Myocyte (in vitro differentiated cells): ENCODE measurements at regions not wholly inside any gene's neighbourhood (a gene's known extent, or its start where the extent isn't known, plus 50 kb on each side); places are given as distances from the start of the nearest gene placed in this dataset.
A peak's percentile ranks its signal among the peaks of the same experiment; 100 is the strongest.

Experiments
- DNase-seq: peaks from one replicate; pipeline ENCODE4 v3.0.0-alpha.2; 2012; ENCODE audit warnings: low read depth

DNA sequence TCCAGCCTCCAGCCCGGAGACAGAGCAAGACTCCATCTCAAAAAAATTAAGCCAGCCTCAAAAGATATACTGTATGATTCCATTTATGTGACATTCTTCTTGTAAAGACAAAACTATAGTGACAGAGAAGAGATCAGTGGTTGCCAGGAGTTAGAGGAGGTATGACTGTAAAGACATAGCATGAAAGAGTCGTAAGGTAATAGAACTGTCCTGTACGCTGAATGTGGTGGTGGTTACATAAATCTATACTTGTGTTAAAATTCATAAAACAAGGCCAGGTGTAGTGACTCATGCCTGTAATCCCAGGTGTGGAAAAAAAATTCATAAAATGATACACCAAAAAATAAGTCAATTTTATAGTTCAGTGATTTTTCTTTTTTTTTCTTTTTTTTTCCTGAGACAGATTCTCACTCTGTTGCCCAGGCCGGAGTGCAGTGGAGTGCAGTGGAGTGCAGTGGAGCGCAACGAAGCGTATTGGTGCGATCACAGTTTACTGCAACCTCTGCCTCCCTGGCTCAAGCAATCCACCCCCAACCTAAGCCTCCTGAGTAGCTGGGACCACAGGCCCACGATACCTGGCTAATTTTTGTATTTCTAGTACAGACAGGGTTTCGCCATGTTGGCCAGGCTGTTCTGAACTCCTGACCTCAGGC, 84.9 kb upstream of the CXADR start:
- DNase-seq = no peak

DNA sequence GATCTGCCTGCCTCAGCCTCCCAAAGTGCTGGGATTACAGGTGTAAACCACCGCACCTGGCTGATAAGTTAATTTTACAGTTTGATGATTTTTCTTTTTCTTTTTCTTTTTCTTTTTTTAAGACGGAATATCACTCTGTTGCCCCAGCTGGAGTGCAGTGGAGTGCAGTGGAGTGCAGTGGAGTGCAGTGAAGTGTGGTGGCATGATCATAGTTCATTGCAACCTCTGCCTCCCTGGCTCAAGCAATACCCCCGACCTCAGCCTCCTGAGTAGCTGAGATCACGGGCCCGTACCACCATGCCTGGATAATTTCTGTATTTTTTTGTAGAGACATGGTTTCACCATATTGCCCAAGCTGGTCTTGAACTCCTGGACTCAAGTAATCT, 84.4 kb upstream of the CXADR start:
- no peak for DNase-seq

DNA sequence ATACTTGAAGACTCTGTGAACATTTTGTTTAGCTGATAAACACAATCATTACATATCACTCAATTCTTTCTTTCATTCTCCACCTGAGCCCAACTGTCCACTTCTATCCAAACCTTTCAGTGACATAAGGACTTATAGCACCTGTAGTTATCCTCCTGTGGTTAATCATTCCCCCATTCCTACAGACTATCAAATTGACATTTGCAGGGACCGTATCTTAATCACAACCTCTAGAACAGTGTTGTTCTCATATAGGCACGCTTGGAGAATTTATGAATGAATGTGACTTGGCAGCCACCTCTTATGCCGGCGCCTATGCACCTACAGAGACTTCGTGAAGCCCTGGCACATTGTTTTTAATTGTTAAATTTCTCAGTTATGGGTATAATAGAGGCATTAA, 83.9 kb upstream of the CXADR start:
- DNase-seq = no peak

DNA sequence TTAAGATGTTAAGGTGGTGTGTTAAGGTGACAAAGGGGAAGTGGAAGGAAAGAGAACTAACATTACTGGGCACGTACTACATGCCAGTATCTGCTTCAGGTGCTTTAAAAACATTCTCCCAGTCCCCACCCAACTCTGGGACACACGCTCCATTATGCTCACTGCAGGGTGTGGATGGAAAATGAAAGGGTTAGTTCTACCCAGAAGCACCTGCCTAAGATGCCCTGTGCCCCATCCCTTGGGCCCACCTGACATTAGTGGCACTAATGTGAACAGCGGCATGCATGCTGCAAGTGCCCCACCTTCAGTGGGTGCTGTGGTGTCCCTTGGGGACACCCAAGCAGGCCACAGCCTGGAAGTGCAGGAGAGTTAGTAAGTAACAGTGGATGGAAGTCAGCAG, 82.9 kb upstream of the CXADR start:
- no peak for DNase-seq

DNA sequence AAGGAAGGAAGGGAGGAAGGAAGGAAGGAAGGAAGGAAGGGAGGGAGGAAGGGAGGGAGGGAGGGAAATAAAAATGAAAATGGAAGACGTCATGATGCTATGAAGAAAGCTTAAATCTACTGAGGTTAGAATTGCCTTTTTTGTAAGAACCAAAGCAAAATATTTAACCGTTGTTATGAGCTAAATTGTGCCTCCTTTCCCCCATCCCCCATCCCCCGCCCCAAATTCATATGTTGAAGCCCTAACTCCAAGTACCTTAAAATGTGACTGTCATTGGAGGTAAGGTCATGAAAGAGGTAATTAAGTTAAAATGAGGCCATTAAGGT, 80.1 kb upstream of the CXADR start:
- DNase-seq = no peak

DNA sequence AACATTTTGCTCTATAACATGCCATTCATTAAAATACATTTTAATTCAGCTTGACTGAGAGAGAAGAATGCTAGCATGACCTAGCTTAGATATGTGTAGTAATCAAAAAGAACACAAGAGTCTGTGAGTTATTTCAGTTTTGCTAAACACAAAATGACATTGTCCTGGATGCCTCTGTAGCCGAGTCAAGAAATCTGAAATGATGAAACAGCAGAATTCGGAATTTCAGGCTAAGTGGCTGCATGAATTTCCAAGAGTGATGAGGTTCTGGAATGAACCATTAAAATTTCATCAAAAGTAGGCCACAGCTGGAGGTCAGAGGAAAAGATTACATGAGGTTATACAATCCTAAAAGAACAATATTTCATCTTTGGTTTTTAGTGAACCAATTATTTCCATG, 79.1 kb upstream of the CXADR start:
- no peak for DNase-seq

DNA sequence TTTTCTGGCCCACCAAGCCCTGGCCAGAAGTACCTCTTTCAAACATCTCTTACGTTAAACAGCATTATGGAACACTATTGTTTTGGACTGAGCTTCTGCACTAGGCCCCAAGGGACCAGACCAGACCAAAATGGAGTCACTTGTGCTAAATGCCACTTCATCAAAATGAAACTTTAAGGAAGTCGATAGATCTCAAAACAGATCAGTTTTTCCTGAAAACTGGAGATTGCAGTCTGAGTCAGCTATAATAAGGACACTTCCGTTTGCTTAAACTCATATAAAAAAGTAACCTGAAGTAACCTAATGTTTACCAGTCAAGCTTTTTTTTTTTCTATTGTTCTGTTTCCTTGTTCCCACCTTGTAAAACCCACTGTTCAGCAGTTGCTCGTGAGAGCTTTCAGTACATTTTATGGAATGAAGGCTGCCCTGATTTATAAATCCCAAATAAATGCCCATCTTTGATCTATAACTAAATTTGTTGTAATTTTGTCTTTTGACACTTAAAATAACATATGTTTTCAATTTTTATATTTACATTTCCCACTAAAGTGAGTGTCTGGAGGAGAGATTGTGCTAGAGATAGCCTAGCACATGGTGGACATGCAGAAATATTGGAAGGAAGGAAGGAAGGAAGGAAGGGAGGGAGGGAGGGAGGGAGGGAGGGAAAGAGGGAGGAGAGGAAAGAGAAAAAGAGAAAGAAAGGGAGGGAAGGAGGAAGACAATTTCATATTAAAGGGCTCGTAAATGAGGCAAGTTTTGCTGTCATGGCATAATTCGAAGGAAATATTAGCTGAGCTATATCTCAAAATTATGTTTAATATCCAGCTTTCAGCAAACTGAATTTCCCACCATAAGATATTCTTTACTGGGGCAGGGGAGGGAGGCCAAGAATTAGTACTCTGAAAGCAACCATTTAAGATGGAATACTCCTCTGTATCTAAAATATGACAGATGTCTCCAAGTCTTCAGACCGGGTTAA, 77.0 kb upstream of the CXADR start:
- DNase-seq = no peak

DNA sequence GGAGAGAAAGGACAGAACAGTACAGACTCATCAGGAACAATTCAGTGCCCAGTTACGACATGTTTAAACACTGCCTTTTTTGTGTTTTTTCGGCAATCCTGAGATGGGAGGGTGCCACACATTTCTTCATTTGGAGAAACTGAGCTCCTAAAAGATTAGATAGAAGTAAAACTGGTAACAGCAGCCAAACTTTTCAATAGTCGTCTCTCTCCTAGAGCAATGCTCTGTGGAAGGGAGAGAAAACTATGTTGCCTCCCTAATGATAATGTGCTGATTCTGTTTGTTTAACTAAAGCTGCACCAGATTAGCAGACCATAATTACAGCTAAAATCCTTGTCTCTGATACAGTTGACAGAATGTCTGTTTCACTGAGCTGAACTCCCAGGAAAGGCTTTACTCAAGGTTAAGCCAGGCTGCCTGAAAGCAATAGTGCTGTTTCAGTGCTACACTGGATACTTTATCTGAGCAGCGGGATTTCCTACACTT, 76.2 kb upstream of the CXADR start:
- DNase-seq = no peak

DNA sequence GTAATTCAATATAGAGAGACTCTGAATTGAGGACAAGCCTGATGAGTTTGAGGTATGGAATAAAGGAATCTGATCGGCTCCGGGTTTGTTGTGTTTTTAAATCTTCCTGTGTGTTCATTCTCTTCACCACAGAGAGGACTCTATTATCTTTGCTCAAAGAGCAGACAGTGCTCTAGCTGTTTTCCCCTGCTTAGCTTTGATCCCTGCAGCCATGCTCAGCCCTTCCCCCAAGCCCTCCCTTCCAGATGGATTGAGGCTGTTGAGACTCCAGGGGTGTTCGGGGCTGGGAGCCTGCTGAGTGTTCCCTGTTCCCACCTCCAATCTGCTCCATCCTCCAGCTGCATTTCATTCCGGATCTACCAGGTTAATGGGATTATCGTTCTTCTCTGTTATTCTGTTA, 74.2 kb upstream of the CXADR start:
- DNase-seq = no peak

DNA sequence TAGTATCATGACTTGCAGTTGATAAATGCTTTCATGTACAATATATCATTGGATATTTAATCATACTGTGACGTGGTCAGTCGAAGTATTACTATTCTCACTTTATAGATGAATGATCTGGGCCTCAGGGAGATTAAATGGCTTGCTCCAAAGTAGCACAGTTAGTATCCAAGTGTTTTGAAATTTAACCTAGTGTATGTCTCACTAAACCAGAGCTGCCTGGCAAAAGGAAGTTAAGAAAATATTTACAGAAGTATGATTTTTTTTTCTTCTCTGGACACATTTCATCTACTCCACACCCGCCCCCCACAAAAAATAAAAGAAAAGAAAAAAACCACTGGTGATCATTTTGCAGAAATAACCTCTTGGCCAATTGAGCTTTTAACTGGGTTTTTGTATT, 71.9 kb upstream of the CXADR start:
- DNase-seq = no peak

DNA sequence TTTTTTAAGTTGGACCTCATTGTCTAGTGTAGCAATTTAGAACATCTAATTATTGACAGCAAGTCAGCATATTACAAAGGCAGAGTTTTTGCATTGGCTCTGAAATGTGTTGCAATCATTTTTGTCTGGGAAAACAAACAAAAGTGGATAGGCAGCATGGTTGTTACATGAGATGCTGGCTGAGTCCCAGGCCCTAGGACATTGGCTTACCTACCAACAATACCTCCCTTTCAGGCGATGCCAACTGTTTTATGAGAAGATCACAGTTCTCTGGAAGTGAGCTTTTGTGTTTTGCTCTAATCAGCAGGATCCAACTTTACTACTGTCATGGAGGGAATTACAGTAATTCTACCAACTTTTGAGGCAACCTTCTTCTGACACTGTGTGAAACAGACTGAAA, 71.5 kb upstream of the CXADR start:
- DNase-seq = no peak

DNA sequence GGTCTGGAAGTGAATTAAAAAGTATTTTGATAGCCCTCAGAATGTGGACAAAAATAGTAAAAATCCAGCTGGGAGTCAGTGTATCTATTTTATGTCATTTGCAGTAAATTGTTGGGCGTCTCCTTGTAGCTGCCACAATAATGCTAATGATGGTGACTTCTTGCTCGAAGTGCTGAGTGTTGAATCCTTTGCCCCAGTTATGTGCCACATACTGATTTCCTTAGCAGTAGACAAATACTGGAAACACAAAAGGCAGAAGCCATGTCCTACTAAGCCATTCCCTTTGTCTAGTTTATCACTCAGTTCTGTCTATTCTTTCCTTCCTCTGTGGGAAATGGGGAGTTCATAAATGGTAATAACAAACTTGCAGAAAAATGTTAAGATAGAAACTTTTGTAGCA, 70.7 kb upstream of the CXADR start:
- DNase-seq = no peak

DNA sequence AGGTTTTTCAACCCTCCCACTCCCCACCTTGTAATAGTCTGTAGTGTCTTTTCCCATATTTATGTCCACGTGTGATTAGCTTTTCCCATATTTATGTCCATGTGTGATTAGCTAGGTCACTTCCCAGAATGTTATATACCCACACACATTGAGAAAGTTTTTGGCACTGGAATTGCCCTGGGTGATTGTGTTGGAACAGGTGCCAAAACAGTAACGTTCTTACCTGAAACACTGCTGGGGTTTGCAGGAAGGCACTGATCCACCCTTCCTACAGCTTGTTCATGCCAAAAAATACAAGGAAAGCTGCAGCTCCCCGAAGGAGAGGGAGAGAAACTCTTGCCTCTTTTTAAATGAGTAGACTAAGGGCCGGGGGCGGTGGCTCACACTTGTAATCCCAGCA, 68.0 kb upstream of the CXADR start:
- no peak for DNase-seq

DNA sequence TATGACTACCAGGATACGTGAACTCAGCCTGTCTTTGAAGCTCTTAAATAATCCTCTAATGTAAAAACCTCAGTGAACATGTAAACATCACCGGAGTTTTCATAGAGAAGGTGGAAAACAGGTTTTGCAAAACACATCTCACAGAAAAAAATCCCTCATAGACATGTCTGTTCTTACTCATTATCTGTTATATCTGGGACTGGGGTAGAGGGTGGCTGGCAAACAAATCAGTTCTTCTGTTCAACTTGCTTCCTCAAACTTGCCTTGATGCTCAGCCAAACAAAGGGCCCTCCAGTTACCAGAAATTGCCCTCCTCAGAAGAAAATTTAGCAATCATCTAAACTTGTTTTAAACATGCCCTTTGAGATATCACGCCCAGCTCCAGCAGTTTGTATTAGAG, 66.1 kb upstream of the CXADR start:
- DNase-seq = no peak

DNA sequence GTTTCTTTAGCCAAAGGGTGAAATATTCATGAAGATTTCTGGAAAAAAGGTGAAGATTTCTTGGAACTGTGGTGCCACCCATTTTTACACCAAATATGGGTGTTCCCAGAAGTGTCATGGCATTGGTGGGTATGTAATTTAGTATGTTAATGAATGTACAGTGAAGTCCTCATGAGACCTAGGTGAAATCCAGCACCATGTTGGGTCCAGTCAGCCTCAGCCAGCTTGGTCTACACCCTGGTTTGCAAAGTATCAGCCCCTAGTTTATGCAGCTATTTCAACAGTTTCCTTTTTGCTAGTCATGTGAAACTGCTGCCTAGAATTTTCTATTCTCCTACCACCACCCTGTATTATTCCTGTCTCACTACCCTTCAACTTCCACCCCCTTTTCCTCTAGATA, 63.1 kb upstream of the CXADR start:
- DNase-seq = no peak

DNA sequence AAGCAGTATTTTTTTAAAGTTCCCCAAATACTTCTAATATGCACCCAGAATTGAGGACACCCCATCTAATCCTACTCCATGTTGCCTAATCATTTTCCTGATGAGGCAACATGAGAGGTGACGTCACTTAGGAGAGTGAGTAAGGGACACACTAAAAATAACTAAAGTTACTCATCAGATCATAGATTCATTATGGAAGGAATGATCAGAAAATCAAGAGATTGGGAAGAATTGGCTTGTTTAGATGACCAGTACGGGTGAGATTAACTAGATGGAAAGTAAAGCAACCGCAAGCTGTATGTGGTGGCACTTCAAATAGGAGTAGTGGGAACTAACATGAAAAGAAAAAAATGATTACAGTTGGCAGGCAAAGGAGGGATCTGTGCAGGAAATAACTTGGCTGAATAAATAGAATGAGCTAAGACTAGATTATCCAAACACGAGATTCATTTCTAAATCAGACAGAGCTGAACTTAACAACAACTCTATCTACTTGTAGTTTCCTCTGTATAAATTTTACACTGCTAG, 61.4 kb upstream of the CXADR start:
- DNase-seq = peak; percentile 10

DNA sequence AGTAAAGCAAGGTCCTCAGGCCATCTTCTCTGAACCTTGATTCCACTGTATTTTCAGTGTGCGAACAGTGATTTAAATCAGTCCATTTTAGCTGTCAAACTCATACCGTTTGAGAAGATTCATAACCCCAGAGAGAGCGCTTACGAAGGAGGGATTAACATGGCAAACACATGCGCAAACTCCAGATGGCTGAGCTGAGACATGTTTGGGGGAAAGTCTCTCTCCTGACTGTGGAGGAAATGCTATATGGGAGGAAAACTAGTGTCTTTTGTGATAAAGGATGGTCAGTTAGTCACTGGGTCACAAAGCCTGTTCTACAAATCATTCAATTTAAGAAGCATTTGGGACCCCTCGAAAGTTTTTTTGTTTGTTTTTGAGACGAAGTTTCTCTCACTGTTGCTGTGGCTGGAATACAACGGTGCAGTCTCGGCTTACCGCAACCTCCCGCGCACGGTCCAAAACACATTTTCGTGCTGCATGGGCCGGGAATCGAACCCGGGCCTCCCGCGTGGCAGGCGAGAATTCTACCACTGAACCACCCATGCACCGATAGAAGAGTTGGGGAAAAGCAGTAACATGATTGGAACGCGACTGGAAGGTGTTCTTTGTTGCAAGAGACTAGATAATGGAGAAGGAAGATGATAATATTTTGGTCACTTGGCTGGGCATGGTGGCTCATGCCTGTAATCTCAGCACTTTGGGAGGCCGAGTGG, 58.4 kb upstream of the CXADR start:
- peak; percentile 25 for DNase-seq

DNA sequence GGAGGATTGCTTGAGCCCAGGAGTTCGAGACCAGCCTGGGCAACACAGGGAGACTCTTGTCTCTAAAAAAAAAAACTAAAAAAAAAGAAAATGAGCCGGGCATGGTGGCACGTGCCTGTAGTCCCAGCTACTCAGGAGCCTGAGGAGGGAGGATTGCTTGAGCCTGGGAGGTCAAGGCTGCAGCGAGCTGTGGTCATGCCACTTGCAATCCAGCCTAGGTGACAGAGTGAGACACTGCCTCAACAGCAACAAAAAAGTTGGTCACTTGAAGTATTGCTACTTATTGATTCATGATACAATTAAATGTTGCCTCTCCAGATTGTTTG, 57.9 kb upstream of the CXADR start:
- DNase-seq = no peak

DNA sequence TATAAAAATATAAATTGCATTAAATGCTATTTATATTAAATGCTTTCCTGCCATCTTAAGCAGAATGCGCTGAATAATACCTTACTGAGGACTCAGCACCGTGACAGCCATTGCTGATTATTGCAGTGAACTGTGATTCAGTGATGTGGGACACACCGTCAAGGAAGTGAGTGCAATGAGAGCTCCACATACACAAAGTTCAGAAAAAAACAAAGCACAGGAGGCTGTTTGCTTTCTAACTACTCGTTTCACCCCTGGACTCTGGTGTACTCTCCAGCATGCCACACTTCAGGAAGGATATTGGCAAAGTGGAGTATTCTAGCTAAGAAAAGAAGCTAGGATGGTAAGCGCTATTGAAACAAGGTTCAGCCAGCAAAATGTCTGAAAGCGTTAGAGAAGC, 57.4 kb upstream of the CXADR start:
- DNase-seq = no peak

DNA sequence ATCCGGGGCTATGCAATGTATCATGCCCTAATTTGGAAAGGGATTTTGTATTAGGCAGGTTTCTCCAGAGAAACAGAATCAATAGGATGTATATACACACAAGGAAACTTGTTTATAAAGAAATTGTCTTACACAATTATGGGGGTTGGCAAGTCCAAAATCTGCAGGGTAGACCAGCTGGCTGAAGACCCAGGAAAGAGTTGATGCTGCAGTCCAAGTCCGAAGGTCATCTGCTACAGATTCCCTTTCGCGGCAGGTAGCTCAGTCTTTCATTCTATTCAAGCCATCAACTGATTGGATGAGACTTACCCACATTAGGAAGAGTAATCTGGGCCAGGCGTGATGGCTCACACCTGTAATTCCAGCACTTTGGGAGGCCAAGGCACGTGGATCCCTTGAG, 54.6 kb upstream of the CXADR start:
- DNase-seq = no peak

DNA sequence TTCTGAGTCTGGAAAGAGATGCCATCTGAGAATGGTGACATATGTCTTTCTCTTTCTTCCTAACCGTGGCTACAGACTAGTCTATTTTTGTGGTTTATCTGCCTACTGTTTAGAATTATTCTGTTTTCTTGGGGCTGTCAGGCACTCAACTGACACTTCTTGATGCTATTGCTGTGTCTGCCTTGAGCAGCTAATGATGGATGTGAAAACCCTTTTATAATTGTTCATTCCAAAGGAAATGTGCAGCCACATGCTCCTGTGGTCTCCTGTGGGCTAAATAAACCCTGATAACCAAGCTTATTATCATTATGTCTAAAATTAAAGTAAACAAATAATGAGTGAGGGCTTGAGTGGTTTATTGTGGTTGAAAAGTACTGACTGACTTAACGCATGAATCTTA, 52.7 kb upstream of the CXADR start:
- DNase-seq = no peak

DNA sequence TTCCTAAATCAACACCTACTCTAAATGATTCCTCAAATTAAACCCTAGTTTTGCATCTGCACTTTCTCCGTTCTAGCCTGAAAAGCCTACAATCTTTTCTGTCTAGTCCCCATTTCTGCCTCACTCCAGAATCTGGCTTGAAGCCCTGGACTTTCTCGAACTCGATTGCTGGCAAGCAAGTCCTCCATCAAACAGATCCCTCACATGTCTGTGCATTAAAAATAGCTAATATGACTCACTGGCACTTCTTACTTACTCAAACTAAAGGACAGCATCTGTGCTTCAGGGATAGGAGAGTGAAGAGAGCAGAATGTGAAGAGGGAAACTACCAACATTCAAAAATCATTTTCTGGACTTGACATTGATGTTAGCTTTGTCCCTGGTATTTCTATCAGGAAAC, 51.8 kb upstream of the CXADR start:
- peak; percentile 44 for DNase-seq
